ENCODE measurements at regions not wholly inside any gene's neighbourhood (a gene's known extent, or its start where the extent isn't known, plus 50 kb on each side); places are given as distances from the start of the nearest gene placed in this dataset.

DNA sequence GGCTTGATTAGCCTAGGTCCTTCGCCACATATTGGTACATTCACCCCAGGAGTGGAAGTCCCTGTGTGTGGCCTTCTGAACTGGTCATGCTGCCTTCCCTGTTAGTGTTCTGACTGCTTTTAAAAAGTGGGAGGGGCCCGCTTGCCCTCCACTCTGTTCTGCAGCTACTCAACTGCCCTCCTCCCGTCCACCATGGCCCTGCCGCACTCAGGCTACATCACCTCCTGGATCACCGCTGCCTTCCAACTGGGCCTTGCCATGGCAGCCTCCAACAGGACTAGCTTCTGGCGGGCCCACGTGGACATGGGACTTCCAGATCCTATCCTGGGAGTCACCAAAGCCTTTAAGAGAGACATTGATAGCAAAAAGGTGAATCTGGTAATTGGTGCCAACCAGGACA, 152.1 kb upstream of the USP24 start:
- TF ChIP-seq CBX2 (IDR thresholded peaks at IDR 0.05; ENCODE audit: borderline replicate concordance, low read depth) = no peak
- no peak for TF ChIP-seq MAZ (IDR thresholded peaks at IDR 0.05; ENCODE audit: borderline replicate concordance, low read depth, low read length)
- TF ChIP-seq HOXA7 (CRISPR knock-in tag; IDR thresholded peaks at IDR 0.05) = no peak
- TF ChIP-seq EP300 (IDR thresholded peaks at IDR 0.05) = no peak
- TF ChIP-seq, protein P1, sequence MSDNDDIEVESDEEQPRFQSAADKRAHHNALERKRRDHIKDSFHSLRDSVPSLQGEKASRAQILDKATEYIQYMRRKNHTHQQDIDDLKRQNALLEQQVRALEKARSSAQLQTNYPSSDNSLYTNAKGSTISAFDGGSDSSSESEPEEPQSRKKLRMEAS (IDR thresholded peaks at IDR 0.05) = no peak
